ENCODE measurements at regions not wholly inside any gene's neighbourhood (a gene's known extent, or its start where the extent isn't known, plus 50 kb on each side); places are given as distances from the start of the nearest gene placed in this dataset.

DNA sequence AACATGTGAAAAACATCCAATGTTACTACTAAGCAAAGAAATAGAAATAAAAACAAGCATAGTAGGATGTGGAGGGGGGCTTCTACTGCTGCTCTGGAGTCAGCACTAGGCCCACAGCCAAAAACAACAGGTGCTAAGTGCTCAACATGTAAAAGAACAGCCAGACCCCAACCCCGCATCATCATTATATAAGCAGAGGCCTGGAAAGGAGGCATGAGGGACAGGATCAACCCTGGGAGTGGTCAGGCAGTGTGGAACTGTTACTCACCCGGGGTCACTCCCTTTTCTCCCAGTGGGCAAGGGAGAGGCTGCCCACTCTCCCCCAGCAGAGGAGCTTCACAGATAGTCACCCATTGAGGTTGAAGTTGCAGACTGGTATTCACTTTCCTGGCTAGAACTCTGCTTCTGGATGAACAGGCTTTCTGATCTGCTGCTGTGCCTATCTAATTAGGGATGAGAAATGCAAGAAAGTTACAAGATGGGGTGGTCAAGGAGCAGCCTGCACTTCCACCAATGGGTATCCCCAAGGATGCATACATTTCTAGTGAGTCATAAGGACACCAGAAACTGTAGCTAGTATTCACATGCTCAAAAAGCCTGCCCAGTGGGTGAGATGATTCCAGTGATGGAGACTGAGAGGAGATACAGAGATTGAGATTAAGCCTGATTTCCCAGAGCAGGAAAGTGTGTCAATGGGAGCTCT lies 480.1 kb upstream of the TCF4 start:
- TF ChIP-seq, protein P1, sequence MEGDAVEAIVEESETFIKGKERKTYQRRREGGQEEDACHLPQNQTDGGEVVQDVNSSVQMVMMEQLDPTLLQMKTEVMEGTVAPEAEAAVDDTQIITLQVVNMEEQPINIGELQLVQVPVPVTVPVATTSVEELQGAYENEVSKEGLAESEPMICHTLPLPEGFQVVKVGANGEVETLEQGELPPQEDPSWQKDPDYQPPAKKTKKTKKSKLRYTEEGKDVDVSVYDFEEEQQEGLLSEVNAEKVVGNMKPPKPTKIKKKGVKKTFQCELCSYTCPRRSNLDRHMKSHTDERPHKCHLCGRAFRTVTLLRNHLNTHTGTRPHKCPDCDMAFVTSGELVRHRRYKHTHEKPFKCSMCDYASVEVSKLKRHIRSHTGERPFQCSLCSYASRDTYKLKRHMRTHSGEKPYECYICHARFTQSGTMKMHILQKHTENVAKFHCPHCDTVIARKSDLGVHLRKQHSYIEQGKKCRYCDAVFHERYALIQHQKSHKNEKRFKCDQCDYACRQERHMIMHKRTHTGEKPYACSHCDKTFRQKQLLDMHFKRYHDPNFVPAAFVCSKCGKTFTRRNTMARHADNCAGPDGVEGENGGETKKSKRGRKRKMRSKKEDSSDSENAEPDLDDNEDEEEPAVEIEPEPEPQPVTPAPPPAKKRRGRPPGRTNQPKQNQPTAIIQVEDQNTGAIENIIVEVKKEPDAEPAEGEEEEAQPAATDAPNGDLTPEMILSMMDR (IDR thresholded peaks at IDR 0.05 in 4 of 5, conservative IDR thresholded peaks at IDR 0.05 in 1 of 5): no peak
- TF ChIP-seq POLR2A (IDR thresholded peaks at IDR 0.05): no peak

Measured in gastrocnemius medialis (tissue), 4 donors.